SK-N-SH treated with all-trans-retinoic acid at 6 μM for 48 hours (cell line): ENCODE measurements at regions not wholly inside any gene's neighbourhood (a gene's known extent, or its start where the extent isn't known, plus 50 kb on each side); places are given as distances from the start of the nearest gene placed in this dataset.

ENCODE experiments used
- ATAC-seq: fragments of 200-7000 bp; cut with Tn5 transposase; 3 replicates; pipeline ENCODE4 v1.9.1; 2020; ENCODE audit warnings: mild to moderate bottlenecking, moderate library complexity
- ARNTL ChIP-seq: fragments of 450-650 bp; formaldehyde crosslinking; IDR thresholded peaks from 2 replicates; pipeline ENCODE4 v1.5.0; 2020; ENCODE audit warnings: low read depth, mild to moderate bottlenecking, moderate library complexity, borderline replicate concordance
- BACH2 ChIP-seq: fragments of 250-450 bp; sonication (Bioruptor Pico); IDR thresholded peaks from 2 replicates; pipeline ENCODE4 v1.9.0; 2021; ENCODE audit warnings: mild to moderate bottlenecking, borderline replicate concordance
- CREB5 ChIP-seq: fragments of 250-450 bp; sonication (Bioruptor Pico); IDR thresholded peaks from 2 replicates; pipeline ENCODE4 v1.5.1; 2020; ENCODE audit warnings: low read depth, mild to moderate bottlenecking, moderate library complexity
- CSDC2 ChIP-seq: fragments of 250-450 bp; sonication (Bioruptor Pico); IDR thresholded peaks from 2 replicates; pipeline ENCODE4 v1.5.0; 2020; ENCODE audit warnings: mild to moderate bottlenecking, moderate library complexity
- ESRRG ChIP-seq: fragments of 250-450 bp; sonication (Bioruptor Pico); IDR thresholded peaks from 2 replicates; pipeline ENCODE4 v1.6.1; 2021; ENCODE audit warnings: mild to moderate bottlenecking
- GLIS3 ChIP-seq: fragments of 250-450 bp; sonication (Bioruptor Pico); IDR thresholded peaks from 2 replicates; pipeline ENCODE4 v1.5.0; 2020; ENCODE audit warnings: mild to moderate bottlenecking, moderate library complexity
- ISL1 ChIP-seq: fragments of 250-450 bp; sonication (Bioruptor Pico); IDR thresholded peaks from 2 replicates; pipeline ENCODE4 v2.1.2; 2022; ENCODE audit warnings: mild to moderate bottlenecking, moderate library complexity
- OSR1 ChIP-seq: fragments of 250-450 bp; sonication (Bioruptor Pico); IDR thresholded peaks from 2 replicates; pipeline ENCODE4 v1.8.0; 2022; ENCODE audit warnings: moderate library complexity, mild to moderate bottlenecking, inconsistent platforms
- PATZ1 ChIP-seq: fragments of 250-450 bp; sonication (Bioruptor Pico); IDR thresholded peaks from 2 replicates; pipeline ENCODE4 v1.8.0; 2020; ENCODE audit warnings: mild to moderate bottlenecking, moderate library complexity, borderline replicate concordance
- POU6F1 ChIP-seq: fragments of 250-450 bp; sonication (Bioruptor Pico); IDR thresholded peaks from 2 replicates; pipeline ENCODE4 v1.8.0; 2021; ENCODE audit warnings: low read depth, mild to moderate bottlenecking, moderate library complexity, borderline replicate concordance
- PPARA ChIP-seq: fragments of 250-450 bp; sonication (Bioruptor Pico); IDR thresholded peaks from 2 replicates; pipeline ENCODE4 v1.5.0; 2020; ENCODE audit warnings: mild to moderate bottlenecking, borderline replicate concordance
- RARB ChIP-seq: fragments of 250-450 bp; sonication (Bioruptor Pico); IDR thresholded peaks from 2 replicates; pipeline ENCODE4 v1.8.0; 2021; ENCODE audit warnings: mild to moderate bottlenecking, moderate library complexity
- SNAI2 ChIP-seq: fragments of 250-450 bp; sonication (Bioruptor Pico); IDR thresholded peaks from 2 replicates; pipeline ENCODE4 v1.5.0; 2020; ENCODE audit warnings: mild to moderate bottlenecking, moderate library complexity
- TOX ChIP-seq: fragments of 250-450 bp; sonication (Bioruptor Pico); IDR thresholded peaks from 2 replicates; pipeline ENCODE4 v1.8.0; 2021; ENCODE audit warnings: mild to moderate bottlenecking, moderate library complexity, borderline replicate concordance
- TSHZ2 ChIP-seq: fragments of 250-450 bp; sonication (Bioruptor Pico); IDR thresholded peaks from 2 replicates; pipeline ENCODE4 v1.5.0; 2020; ENCODE audit warnings: mild to moderate bottlenecking, moderate library complexity
- ZC3H10 ChIP-seq: fragments of 250-450 bp; sonication (Bioruptor Pico); IDR thresholded peaks from 2 replicates; pipeline ENCODE4 v1.5.1; 2021; ENCODE audit warnings: mild to moderate bottlenecking, moderate library complexity
- ZFP3 ChIP-seq: fragments of 250-450 bp; sonication (Bioruptor Pico); IDR thresholded peaks from 2 replicates; pipeline ENCODE4 v1.5.0; 2020; ENCODE audit warnings: mild to moderate bottlenecking, moderate library complexity
- ZFP30 ChIP-seq: fragments of 450-650 bp; formaldehyde crosslinking; IDR thresholded peaks from 2 replicates; pipeline ENCODE4 v1.5.0; 2022; ENCODE audit warnings: mild to moderate bottlenecking, moderate library complexity
- ZNF565 ChIP-seq: fragments of 450-650 bp; formaldehyde crosslinking; conservative IDR thresholded peaks from 2 replicates; pipeline ENCODE4 v1.5.0; 2020; ENCODE audit warnings: low read depth, mild to moderate bottlenecking, moderate library complexity
- ZNF70 ChIP-seq: fragments of 450-650 bp; formaldehyde crosslinking; IDR thresholded peaks from 2 replicates; pipeline ENCODE4 v1.5.0; 2020; ENCODE audit warnings: mild to moderate bottlenecking, moderate library complexity
- ZNF8 ChIP-seq: fragments of 450-650 bp; formaldehyde crosslinking; IDR thresholded peaks from 2 replicates; pipeline ENCODE4 v1.5.0; 2020; ENCODE audit warnings: mild to moderate bottlenecking, moderate library complexity

- TF ChIP-seq ZNF70 (CRISPR knock-in tag) (no peak), ARNTL (no peak), CSDC2 (CRISPR knock-in tag) (no peak), PPARA (CRISPR knock-in tag) (no peak), BACH2 (no peak), ZNF565 (no peak)
- ATAC-seq, result no peak
Measured at GRCh38 chr17:77763575-77763974, 194.9 kb upstream of the TNRC6C start.

GRCh38 chr17:77765292-77765691, 193.2 kb upstream of the TNRC6C start:
- no peak for ATAC-seq
- TF ChIP-seq ZNF8 (no peak), CREB5 (CRISPR knock-in tag) (no peak), ESRRG (CRISPR knock-in tag) (no peak)

- no peak for ATAC-seq
- TF ChIP-seq ZNF565, result no peak
- TF ChIP-seq PPARA (CRISPR knock-in tag), result no peak
- TF ChIP-seq POU6F1, result no peak
- TF ChIP-seq ZFP3, result no peak
- no peak for TF ChIP-seq ZNF70 (CRISPR knock-in tag)
- no peak for TF ChIP-seq TOX (CRISPR knock-in tag)
- TF ChIP-seq GLIS3 (CRISPR knock-in tag), result no peak
- TF ChIP-seq, all 23 proteins: peak for 0
Measured at GRCh38 chr17:77767148-77767547, 191.4 kb upstream of the TNRC6C start.

GRCh38 chr17:77768248-77768852, 190.2 kb upstream of the TNRC6C start:
- no peak for TF ChIP-seq ZNF70 (CRISPR knock-in tag)
- TF ChIP-seq ZFP3, result no peak
- no peak for TF ChIP-seq CSDC2 (CRISPR knock-in tag)
- TF ChIP-seq PATZ1 (CRISPR knock-in tag), result no peak
- no peak for TF ChIP-seq ESRRG (CRISPR knock-in tag)
- TF ChIP-seq SNAI2 (CRISPR knock-in tag), result no peak
- no peak for TF ChIP-seq ZNF565
- no peak for TF ChIP-seq ISL1
- no peak for TF ChIP-seq GLIS3 (CRISPR knock-in tag)
- TF ChIP-seq TSHZ2 (CRISPR knock-in tag), result no peak
- TF ChIP-seq RARB (CRISPR knock-in tag), result no peak
- no peak for ATAC-seq

GRCh38 chr17:77769215-77769614, 189.3 kb upstream of the TNRC6C start:
- TF ChIP-seq PATZ1 (CRISPR knock-in tag), result no peak
- no peak for TF ChIP-seq CSDC2 (CRISPR knock-in tag)
- no peak for TF ChIP-seq BACH2
- no peak for TF ChIP-seq TOX (CRISPR knock-in tag)
- TF ChIP-seq ARNTL, result no peak
- TF ChIP-seq PPARA (CRISPR knock-in tag), result no peak
- no peak for TF ChIP-seq ZNF8
- TF ChIP-seq OSR1 (CRISPR knock-in tag), result no peak
- no peak for TF ChIP-seq ZFP30 (CRISPR knock-in tag)
- TF ChIP-seq ZNF70 (CRISPR knock-in tag), result no peak
- TF ChIP-seq ZC3H10 (CRISPR knock-in tag), result no peak
- no peak for TF ChIP-seq ESRRG (CRISPR knock-in tag)
- no peak for ATAC-seq
